ENCODE measurements at regions not wholly inside any gene's neighbourhood (a gene's known extent, or its start where the extent isn't known, plus 50 kb on each side); places are given as distances from the start of the nearest gene placed in this dataset.

- WGBS, 2 experiments (ENCODE audit: extremely low coverage in 1 of 2, insufficient coverage in 1 of 2, insufficient read length in 1 of 2, insufficient replicate concordance in 2 of 2, low coverage in 1 of 2, low lambda C conversion rate in 2 of 2, missing lambda C conversion rate in 1 of 2) = 83% methylated on average over 1 of the region's 1 CpG; no CpG with 5 or more reads in 1 of the 2 experiments
- TF ChIP-seq RXRA (IDR thresholded peaks at IDR 0.05; ENCODE audit: insufficient read depth, low read depth, low read length) (no peak), SUZ12 (IDR thresholded peaks at IDR 0.05; ENCODE audit: low read length) (no peak), NANOG (IDR thresholded peaks at IDR 0.05; ENCODE audit: insufficient read depth, low read depth, low read length, poor library complexity, severe bottlenecking) (no peak), JUND (IDR thresholded peaks at IDR 0.05; ENCODE audit: low read length) (no peak)
Observed at GRCh38 chr7:145860809-145861208, 255.8 kb upstream of the CNTNAP2 start.

More at GRCh38 chr7:145860809-145861208, 255.8 kb upstream of the CNTNAP2 start:
- H4K8ac ChIP-seq (ENCODE audit: extremely low read depth, insufficient read depth, low read length) = no peak overlapping the region
- no peak overlapping the region for H3K9ac ChIP-seq (replicated peaks in 1 of 4; ENCODE audit: extremely low read depth in 1 of 4, low read depth in 3 of 4, low read length in 3 of 4)
- no peaks in the 10 kb centered on the region for H3K79me1 ChIP-seq (ENCODE audit: low read depth, low read length)
- no peak overlapping the region for H3K4me3 ChIP-seq (ENCODE audit: extremely low read depth in 1 of 4, insufficient read depth in 2 of 4, low read depth in 3 of 4, low read length in 4 of 4)
- no peaks in the 10 kb centered on the region for H3K23me2 ChIP-seq (ENCODE audit: low read depth, low read length)
- H3K4me1 ChIP-seq (replicated peaks in 1 of 4; ENCODE audit: control insufficient read depth in 3 of 4, insufficient read depth in 4 of 4, low read length in 3 of 4) = no peaks in the 10 kb centered on the region; a peak in 2 of 7 replicates
- ChIA-PET POLR2A (ENCODE audit: partially characterized antibody) (no interaction called here), CTCF (ENCODE audit: partially characterized antibody) (no interaction called here)
- no peak overlapping the region for H3K4me2 ChIP-seq (ENCODE audit: insufficient read depth in 1 of 2, low read depth in 2 of 2, low read length in 2 of 2)
- H4K5ac ChIP-seq (ENCODE audit: insufficient read length, low read depth, low read length) = no peak overlapping the region
- H3K18ac ChIP-seq (ENCODE audit: extremely low read depth, low read length) = no peak overlapping the region
- H2AFZ ChIP-seq (ENCODE audit: low read length) = no peak overlapping the region
- FAIRE-seq (no peak), DNase-seq (ENCODE audit: low read depth in 1 of 2, low spot score in 2 of 2) (no peak)
- no peak overlapping the region for H3K14ac ChIP-seq (ENCODE audit: insufficient read length)
- no peak overlapping the region for H2BK15ac ChIP-seq (ENCODE audit: low read length)
- no peak overlapping the region for H4K91ac ChIP-seq (replicated peaks; ENCODE audit: insufficient read length, low read length)
- H4K20me1 ChIP-seq (replicated peaks in 1 of 2; ENCODE audit: control insufficient read depth in 1 of 2, insufficient read depth in 2 of 2, low read length in 2 of 2) = no peaks in the 10 kb centered on the region
- H3K27me3 ChIP-seq (replicated peaks in 1 of 4; ENCODE audit: control insufficient read depth in 3 of 4, extremely low read depth in 1 of 4, insufficient read depth in 3 of 4, low read length in 3 of 4) = no peaks in the 10 kb centered on the region
- H3K9me3 ChIP-seq (ENCODE audit: insufficient read depth in 2 of 2, low read depth in 1 of 2, low read length in 1 of 2) = peaks cover 4 to 5% of the 10 kb centered on the region in 2 experiments; a peak in 2 of 4 replicates
- H3K27ac ChIP-seq (ENCODE audit: low read depth, low read length) = no peak overlapping the region
- H3K36me3 ChIP-seq (ENCODE audit: control insufficient read depth in 2 of 4, insufficient read depth in 4 of 4, low read length in 3 of 4) = no peaks in the 10 kb centered on the region; a peak in 1 of 8 replicates
- no peak overlapping the region for H3K56ac ChIP-seq (replicated peaks; ENCODE audit: insufficient read length, low read depth, low read length)
- H2BK120ac ChIP-seq (replicated peaks; ENCODE audit: low read depth, low read length) = no peak overlapping the region
- H3K79me2 ChIP-seq (ENCODE audit: control insufficient read depth in 1 of 2, insufficient read depth in 2 of 2, low read length in 2 of 2) = no peaks in the 10 kb centered on the region
- no peak overlapping the region for H2BK12ac ChIP-seq (ENCODE audit: low read depth, low read length)
- no peak overlapping the region for H3K23ac ChIP-seq (ENCODE audit: insufficient read length)
- no peak overlapping the region for H3K4ac ChIP-seq (replicated peaks; ENCODE audit: insufficient read length, low read depth, low read length)
- H2BK5ac ChIP-seq (ENCODE audit: low read depth, low read length) = no peak overlapping the region
- H2BK20ac ChIP-seq (ENCODE audit: low read length) = no peak overlapping the region
- H2AK5ac ChIP-seq (ENCODE audit: low read depth, low read length) = no peak overlapping the region
